DND-41 (cell line): ENCODE measurements at regions not wholly inside any gene's neighbourhood (a gene's known extent, or its start where the extent isn't known, plus 50 kb on each side); places are given as distances from the start of the nearest gene placed in this dataset.

Experiments used
- EZH2 ChIP-seq: IDR thresholded peaks from 3 replicates; pipeline ENCODE4 v1.6.1; 2012; ENCODE audit warnings: borderline replicate concordance, low read depth, mild to moderate bottlenecking, moderate library complexity, low read length, inconsistent platforms; ENCODE audit not compliant: severe bottlenecking
- TF ChIP-seq, protein P1 (sequence below): IDR thresholded peaks from 2 replicates; pipeline ENCODE4 v1.5.1; 2012; ENCODE audit warnings: borderline replicate concordance, low read length, moderate library complexity, mild to moderate bottlenecking; ENCODE audit not compliant: poor library complexity, severe bottlenecking; ENCODE audit errors: extremely low read depth

GRCh38 chr10:30724296-30724695 is 94.7 kb upstream of the LYZL2 start:
- no peak for TF ChIP-seq EZH2
- TF ChIP-seq, protein P1, sequence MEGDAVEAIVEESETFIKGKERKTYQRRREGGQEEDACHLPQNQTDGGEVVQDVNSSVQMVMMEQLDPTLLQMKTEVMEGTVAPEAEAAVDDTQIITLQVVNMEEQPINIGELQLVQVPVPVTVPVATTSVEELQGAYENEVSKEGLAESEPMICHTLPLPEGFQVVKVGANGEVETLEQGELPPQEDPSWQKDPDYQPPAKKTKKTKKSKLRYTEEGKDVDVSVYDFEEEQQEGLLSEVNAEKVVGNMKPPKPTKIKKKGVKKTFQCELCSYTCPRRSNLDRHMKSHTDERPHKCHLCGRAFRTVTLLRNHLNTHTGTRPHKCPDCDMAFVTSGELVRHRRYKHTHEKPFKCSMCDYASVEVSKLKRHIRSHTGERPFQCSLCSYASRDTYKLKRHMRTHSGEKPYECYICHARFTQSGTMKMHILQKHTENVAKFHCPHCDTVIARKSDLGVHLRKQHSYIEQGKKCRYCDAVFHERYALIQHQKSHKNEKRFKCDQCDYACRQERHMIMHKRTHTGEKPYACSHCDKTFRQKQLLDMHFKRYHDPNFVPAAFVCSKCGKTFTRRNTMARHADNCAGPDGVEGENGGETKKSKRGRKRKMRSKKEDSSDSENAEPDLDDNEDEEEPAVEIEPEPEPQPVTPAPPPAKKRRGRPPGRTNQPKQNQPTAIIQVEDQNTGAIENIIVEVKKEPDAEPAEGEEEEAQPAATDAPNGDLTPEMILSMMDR: no peak
